ENCODE measurements at regions not wholly inside any gene's neighbourhood (a gene's known extent, or its start where the extent isn't known, plus 50 kb on each side); places are given as distances from the start of the nearest gene placed in this dataset.
"Not testable (repeated sequence)": the region's sequence is repeated elsewhere in the genome, so short reads cannot be mapped to it uniquely, and the experiment has no call there.

- H3K4me3 ChIP-seq (ENCODE audit: low read depth, low read length), result no peak overlapping the region
- TF ChIP-seq CTCF (IDR thresholded peaks at IDR 0.05; ENCODE audit: low read depth, low read length, missing control alignments), result no peak
- in situ Hi-C loops (cut with HindIII; ENCODE audit: low sequenced_read_pairs), result no loop called here
- no peak for DNase-seq (ENCODE audit: low read depth)
These were observed 575.8 kb downstream of the DACH1 start for GRCh38 chr13:71290963-71291841.

DNA sequence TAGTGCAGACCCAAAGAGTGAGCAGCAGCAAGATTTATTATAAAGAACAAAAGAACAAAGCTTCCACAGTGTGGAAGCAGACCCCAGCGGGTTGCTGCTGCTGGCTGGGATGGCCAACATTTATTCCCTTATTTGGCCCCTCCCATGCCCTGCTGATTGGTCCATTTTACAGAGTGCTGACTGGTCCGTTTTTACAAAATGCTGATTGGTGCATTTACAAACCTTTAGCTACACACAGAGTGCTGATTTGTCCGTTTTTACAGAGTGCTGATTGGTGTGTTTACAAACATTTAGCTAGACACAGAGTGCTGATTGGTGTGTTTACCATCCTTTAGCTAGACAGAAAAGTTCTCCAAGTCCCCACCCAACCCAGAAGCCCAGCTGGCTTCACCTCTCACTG lies 577.0 kb downstream of the DACH1 start:
- H3K4me3 ChIP-seq (ENCODE audit: low read depth, low read length); in situ Hi-C loops (cut with HindIII; ENCODE audit: low sequenced_read_pairs); DNase-seq (ENCODE audit: low read depth): not testable (repeated sequence)

DNA sequence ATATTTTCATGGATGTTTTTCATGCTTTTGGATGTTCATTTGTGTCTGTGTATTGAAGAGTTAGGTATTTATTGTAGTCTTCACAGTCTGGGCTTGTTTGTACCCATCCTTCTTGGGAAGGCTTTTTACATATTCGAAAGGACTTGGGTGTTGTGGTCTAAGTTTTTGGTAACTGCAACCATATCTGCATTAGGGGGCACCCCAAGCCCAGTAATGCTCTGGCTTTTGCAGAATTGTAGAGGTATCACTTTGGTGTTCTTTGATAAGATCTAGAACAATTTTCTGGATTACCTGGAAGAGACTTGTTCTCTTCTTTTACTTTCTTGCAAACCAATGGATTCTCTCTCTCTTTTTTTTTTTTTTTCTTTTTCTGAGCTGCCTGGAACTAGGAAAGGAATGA lies 581.3 kb downstream of the DACH1 start:
- in situ Hi-C loops (cut with HindIII; ENCODE audit: low sequenced_read_pairs), result no loop called here
- DNase-seq (ENCODE audit: low read depth), result no peak
- no peak for TF ChIP-seq CTCF (IDR thresholded peaks at IDR 0.05; ENCODE audit: low read depth, low read length, missing control alignments)
- H3K4me3 ChIP-seq (ENCODE audit: low read depth, low read length), result no peak overlapping the region

DNA sequence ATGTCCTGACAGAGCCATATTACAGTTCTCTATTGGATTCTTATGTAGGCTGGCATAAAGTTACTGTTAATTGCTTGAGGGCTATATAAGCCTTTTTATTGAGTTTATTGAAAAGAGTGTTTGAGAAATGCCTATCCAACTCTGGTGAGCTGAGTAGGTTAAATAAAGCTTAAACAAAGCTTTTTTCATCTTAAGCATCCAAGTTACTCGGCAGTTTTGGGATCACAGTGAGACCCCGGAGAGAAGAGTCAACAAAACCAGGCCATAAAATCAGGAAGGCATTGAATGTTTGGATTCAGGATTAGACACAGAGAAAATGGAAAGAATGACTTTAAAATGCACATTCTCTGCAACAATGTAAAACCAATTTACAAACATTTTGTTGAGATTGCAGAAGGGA lies 588.5 kb downstream of the DACH1 start:
- no peak for TF ChIP-seq CTCF (IDR thresholded peaks at IDR 0.05; ENCODE audit: low read depth, low read length, missing control alignments)
- no peak overlapping the region for H3K4me3 ChIP-seq (ENCODE audit: low read depth, low read length)
- in situ Hi-C loops (cut with HindIII; ENCODE audit: low sequenced_read_pairs), result no loop called here
- DNase-seq (ENCODE audit: low read depth), result no peak

DNA sequence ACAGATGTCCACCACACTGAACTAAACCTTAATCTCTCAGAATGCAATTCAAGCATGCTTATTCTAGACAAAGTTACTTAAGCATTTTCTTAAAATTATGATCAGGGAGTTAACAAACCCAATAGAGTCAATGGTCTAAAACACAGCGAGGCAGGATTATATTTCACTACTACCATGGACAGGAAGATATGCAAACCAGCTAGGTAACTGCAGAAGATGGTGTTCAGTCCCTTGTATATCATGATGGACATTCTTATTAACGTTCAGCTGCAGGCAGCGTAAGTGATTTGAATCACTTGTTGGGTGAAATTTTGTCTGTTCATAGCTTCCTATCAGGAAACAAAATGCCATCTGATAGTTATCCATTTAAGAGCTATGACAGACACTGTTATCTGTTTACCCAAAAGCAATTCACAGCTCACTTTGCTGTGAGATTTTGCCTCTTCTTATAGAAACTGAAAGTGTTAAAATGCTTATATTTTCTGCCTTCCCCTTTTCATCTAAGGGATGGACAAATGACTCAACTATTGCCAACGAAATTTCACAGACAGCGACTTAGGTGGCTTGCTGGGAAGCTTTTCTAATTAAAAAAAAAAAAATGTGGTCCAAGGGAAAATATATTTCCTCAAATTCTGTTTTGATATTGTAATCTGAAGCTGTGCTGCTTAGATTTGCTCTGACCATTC lies 591.9 kb downstream of the DACH1 start:
- in situ Hi-C loops (cut with HindIII; ENCODE audit: low sequenced_read_pairs), result no loop called here
- no peak overlapping the region for H3K4me3 ChIP-seq (ENCODE audit: low read depth, low read length)
- no peak for TF ChIP-seq CTCF (IDR thresholded peaks at IDR 0.05; ENCODE audit: low read depth, low read length, missing control alignments)
- no peak for DNase-seq (ENCODE audit: low read depth)

DNA sequence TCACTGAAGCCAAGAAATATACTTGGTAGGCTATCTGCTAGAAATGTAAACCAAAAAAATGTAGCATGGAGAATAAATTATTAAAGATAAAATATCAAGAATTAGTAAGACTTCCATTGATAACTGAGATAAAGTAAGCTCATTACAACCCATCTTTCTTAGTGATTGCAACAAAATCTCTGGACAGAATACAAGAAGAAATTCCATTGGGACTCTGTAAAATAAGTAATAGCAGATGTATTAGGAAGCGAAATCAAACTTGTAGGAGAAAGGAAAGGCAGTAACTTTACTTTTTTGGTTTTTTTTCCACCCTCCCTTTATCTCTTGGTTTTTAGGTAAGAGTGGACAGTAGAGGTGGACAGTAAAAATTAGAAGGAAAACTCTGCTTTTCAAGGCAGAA lies 605.7 kb downstream of the DACH1 start:
- no peak overlapping the region for H3K4me3 ChIP-seq (ENCODE audit: low read depth, low read length)
- no peak for DNase-seq (ENCODE audit: low read depth)
- no peak for TF ChIP-seq CTCF (IDR thresholded peaks at IDR 0.05; ENCODE audit: low read depth, low read length, missing control alignments)
- in situ Hi-C loops (cut with HindIII; ENCODE audit: low sequenced_read_pairs), result no loop called here

- TF ChIP-seq CTCF (IDR thresholded peaks at IDR 0.05; ENCODE audit: low read depth, low read length, missing control alignments), result no peak
- no peak overlapping the region for H3K4me3 ChIP-seq (ENCODE audit: low read depth, low read length)
- in situ Hi-C loops (cut with HindIII; ENCODE audit: low sequenced_read_pairs), result no loop called here
- DNase-seq (ENCODE audit: low read depth), result no peak
These were observed 606.8 kb downstream of the DACH1 start for GRCh38 chr13:71260246-71260645.

Measured in astrocyte of the cerebellum (primary cell).